ENCODE measurements at regions not wholly inside any gene's neighbourhood (a gene's known extent, or its start where the extent isn't known, plus 50 kb on each side); places are given as distances from the start of the nearest gene placed in this dataset.

DNA sequence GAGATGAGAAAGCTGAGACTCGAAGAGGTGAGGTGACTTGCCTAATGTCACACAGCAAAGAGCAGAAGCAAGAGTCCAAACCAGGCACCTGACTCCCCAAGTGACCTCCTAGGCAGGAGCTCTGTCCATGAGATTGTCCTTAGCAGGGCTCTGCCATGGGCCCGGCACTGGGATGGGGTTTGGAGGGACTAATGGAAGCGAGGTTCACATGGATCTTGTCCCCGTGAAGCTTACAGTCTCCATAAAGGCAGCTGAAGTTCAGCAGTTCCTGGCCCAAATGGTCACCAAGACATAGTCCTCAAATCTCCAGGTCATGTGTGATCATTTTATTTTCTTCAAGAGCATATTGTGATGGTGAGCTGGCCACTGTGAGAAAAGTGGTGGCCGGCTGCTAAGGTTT lies 57.0 kb upstream of the AFF3 start:
- no peak overlapping the region for H2AFZ ChIP-seq (ENCODE audit: low read length)
- CTCF ChIA-PET (ENCODE audit: low intra/inter-chr PET ratio, low total read pairs): no interaction called here
- in situ Hi-C loops (cut with HindIII; ENCODE audit: extremely low pct_ligation_motif_present, low pct_unique_long_range_greater_than_20kb): no loop called here
- TF ChIP-seq ZMYM4 (CRISPR knock-in tag; IDR thresholded peaks at IDR 0.05) (no peak), ZNF850 (CRISPR knock-in tag; conservative IDR thresholded peaks at IDR 0.05) (no peak), MTA1 (CRISPR knock-in tag; IDR thresholded peaks at IDR 0.05; ENCODE audit: borderline replicate concordance) (no peak), RARA (CRISPR knock-in tag; IDR thresholded peaks at IDR 0.05) (no peak), SOX6 (IDR thresholded peaks at IDR 0.05) (no peak), SOX6 (CRISPR knock-in tag; IDR thresholded peaks at IDR 0.05) (no peak), ELF1 (CRISPR knock-in tag; IDR thresholded peaks at IDR 0.05) (no peak), ZNF382 (CRISPR knock-in tag; IDR thresholded peaks at IDR 0.05; ENCODE audit: borderline replicate concordance) (no peak), SPEN (CRISPR knock-in tag; IDR thresholded peaks at IDR 0.05; ENCODE audit: low read depth) (no peak), NPAS2 (CRISPR knock-in tag; IDR thresholded peaks at IDR 0.05; ENCODE audit: borderline replicate concordance) (no peak)
- TF ChIP-seq, protein P1, sequence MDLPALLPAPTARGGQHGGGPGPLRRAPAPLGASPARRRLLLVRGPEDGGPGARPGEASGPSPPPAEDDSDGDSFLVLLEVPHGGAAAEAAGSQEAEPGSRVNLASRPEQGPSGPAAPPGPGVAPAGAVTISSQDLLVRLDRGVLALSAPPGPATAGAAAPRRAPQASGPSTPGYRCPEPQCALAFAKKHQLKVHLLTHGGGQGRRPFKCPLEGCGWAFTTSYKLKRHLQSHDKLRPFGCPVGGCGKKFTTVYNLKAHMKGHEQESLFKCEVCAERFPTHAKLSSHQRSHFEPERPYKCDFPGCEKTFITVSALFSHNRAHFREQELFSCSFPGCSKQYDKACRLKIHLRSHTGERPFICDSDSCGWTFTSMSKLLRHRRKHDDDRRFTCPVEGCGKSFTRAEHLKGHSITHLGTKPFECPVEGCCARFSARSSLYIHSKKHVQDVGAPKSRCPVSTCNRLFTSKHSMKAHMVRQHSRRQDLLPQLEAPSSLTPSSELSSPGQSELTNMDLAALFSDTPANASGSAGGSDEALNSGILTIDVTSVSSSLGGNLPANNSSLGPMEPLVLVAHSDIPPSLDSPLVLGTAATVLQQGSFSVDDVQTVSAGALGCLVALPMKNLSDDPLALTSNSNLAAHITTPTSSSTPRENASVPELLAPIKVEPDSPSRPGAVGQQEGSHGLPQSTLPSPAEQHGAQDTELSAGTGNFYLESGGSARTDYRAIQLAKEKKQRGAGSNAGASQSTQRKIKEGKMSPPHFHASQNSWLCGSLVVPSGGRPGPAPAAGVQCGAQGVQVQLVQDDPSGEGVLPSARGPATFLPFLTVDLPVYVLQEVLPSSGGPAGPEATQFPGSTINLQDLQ (CRISPR knock-in tag; IDR thresholded peaks at IDR 0.05): no peak
- TF ChIP-seq, protein P2, sequence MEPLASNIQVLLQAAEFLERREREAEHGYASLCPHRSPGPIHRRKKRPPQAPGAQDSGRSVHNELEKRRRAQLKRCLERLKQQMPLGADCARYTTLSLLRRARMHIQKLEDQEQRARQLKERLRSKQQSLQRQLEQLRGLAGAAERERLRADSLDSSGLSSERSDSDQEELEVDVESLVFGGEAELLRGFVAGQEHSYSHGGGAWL (CRISPR knock-in tag; IDR thresholded peaks at IDR 0.05): no peak
- TF ChIP-seq, protein P3, sequence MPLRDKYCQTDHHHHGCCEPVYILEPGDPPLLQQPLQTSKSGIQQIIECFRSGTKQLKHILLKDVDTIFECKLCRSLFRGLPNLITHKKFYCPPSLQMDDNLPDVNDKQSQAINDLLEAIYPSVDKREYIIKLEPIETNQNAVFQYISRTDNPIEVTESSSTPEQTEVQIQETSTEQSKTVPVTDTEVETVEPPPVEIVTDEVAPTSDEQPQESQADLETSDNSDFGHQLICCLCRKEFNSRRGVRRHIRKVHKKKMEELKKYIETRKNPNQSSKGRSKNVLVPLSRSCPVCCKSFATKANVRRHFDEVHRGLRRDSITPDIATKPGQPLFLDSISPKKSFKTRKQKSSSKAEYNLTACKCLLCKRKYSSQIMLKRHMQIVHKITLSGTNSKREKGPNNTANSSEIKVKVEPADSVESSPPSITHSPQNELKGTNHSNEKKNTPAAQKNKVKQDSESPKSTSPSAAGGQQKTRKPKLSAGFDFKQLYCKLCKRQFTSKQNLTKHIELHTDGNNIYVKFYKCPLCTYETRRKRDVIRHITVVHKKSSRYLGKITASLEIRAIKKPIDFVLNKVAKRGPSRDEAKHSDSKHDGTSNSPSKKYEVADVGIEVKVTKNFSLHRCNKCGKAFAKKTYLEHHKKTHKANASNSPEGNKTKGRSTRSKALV (CRISPR knock-in tag; IDR thresholded peaks at IDR 0.05): no peak
- TF ChIP-seq, protein P4, sequence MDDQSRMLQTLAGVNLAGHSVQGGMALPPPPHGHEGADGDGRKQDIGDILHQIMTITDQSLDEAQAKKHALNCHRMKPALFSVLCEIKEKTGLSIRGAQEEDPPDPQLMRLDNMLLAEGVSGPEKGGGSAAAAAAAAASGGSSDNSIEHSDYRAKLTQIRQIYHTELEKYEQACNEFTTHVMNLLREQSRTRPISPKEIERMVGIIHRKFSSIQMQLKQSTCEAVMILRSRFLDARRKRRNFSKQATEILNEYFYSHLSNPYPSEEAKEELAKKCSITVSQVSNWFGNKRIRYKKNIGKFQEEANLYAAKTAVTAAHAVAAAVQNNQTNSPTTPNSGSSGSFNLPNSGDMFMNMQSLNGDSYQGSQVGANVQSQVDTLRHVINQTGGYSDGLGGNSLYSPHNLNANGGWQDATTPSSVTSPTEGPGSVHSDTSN (CRISPR knock-in tag; IDR thresholded peaks at IDR 0.05; ENCODE audit: borderline replicate concordance): no peak
- no peak overlapping the region for H3K4me3 ChIP-seq (replicated peaks in 1 of 3; ENCODE audit: insufficient read depth in 1 of 3, low read depth in 2 of 3, low read length in 3 of 3)
- no peaks in the 10 kb centered on the region for H3K36me3 ChIP-seq (replicated peaks in 1 of 2; ENCODE audit: control insufficient read depth in 1 of 2, insufficient read depth in 2 of 2, low read length in 2 of 2)
- H3K27me3 ChIP-seq (ENCODE audit: control insufficient read depth in 1 of 2, insufficient read depth in 2 of 2, low read length in 2 of 2): peaks cover 5 to 6% of the 10 kb centered on the region in 2 experiments; a peak in 2 of 5 replicates
- 15% methylated on average over 5 of the region's 5 CpGs for WGBS (ENCODE audit: low lambda C conversion rate)
- BruUV-seq (replicated peaks): no TSS peak
- POLR2A ChIA-PET: no interaction called here
- no peak overlapping the region for H3K4me2 ChIP-seq (ENCODE audit: low read depth, low read length)
- H3K27ac ChIP-seq (ENCODE audit: extremely low read length, insufficient read depth, low read length): no peak overlapping the region
- H3K4me1 ChIP-seq (ENCODE audit: insufficient read depth, low read length): peaks cover 5% of the 10 kb centered on the region; the same call in 1 of the 2 replicates
- intact Hi-C loops (cut with micrococcal nuclease; ENCODE audit: unreplicated experiment): no loop called here
- DNase-seq (ENCODE audit: low spot score) (no peak), ATAC-seq (no peak), FAIRE-seq (no peak)
- no peak overlapping the region for H3K9ac ChIP-seq (ENCODE audit: insufficient read depth, low read depth, low read length)
- H3K79me2 ChIP-seq (ENCODE audit: insufficient read depth, low read length): no peaks in the 10 kb centered on the region
- no peaks in the 10 kb centered on the region for H3K9me3 ChIP-seq (ENCODE audit: low read length)
- H4K20me1 ChIP-seq (ENCODE audit: insufficient read depth, low read length): no peaks in the 10 kb centered on the region

Measured in HepG2 (cell line).